GM21447 (cell line): ENCODE measurements at regions not wholly inside any gene's neighbourhood (a gene's known extent, or its start where the extent isn't known, plus 50 kb on each side); places are given as distances from the start of the nearest gene placed in this dataset.

Source experiments
- ATAC-seq: cut with Tn5 transposase; IDR thresholded peaks from one replicate; pipeline ENCODE4 v1.9.1; 2021; ENCODE audit not compliant: unreplicated experiment

GRCh38 chr11:10908215-10908951 is 50.5 kb upstream of the ZBED5 start:
- no peak for ATAC-seq
